GM19468 (cell line): ENCODE measurements at regions not wholly inside any gene's neighbourhood (a gene's known extent, or its start where the extent isn't known, plus 50 kb on each side); places are given as distances from the start of the nearest gene placed in this dataset.

Experiments used
- ATAC-seq: cut with Tn5 transposase; IDR thresholded peaks from one replicate; pipeline ENCODE4 v1.9.1; 2021; ENCODE audit warnings: mild to moderate bottlenecking, moderate library complexity, moderate number of reproducible peaks; ENCODE audit not compliant: unreplicated experiment; ENCODE audit errors: extremely low read depth

- no peak for ATAC-seq
Observed at GRCh38 chr3:66795365-66795764, 202.7 kb upstream of the KBTBD8 start.

- no peak for ATAC-seq
Observed at GRCh38 chr3:66796343-66796742, 201.8 kb upstream of the KBTBD8 start.

GRCh38 chr3:66797889-66798560, 200.1 kb upstream of the KBTBD8 start:
- ATAC-seq = no peak

- no peak for ATAC-seq
Observed at GRCh38 chr3:66800941-66801545, 197.1 kb upstream of the KBTBD8 start.

- no peak for ATAC-seq
Observed at GRCh38 chr3:66803206-66803605, 194.9 kb upstream of the KBTBD8 start.

GRCh38 chr3:66803721-66804695, 194.1 kb upstream of the KBTBD8 start:
- no peak for ATAC-seq

GRCh38 chr3:66808891-66809594, 189.1 kb upstream of the KBTBD8 start:
- ATAC-seq = no peak

- ATAC-seq = no peak
Observed at GRCh38 chr3:66809595-66809958, 188.5 kb upstream of the KBTBD8 start.

GRCh38 chr3:66812136-66812535, 186.0 kb upstream of the KBTBD8 start:
- no peak for ATAC-seq

- ATAC-seq = no peak
Observed at GRCh38 chr3:66812741-66813140, 185.4 kb upstream of the KBTBD8 start.

- peak; percentile 79 for ATAC-seq
Observed at GRCh38 chr3:66816090-66816761, 181.9 kb upstream of the KBTBD8 start.

GRCh38 chr3:66817951-66818557, 180.1 kb upstream of the KBTBD8 start:
- ATAC-seq = no peak

- ATAC-seq = no peak
Observed at GRCh38 chr3:66819993-66820501, 178.1 kb upstream of the KBTBD8 start.

- no peak for ATAC-seq
Observed at GRCh38 chr3:66822186-66823008, 175.7 kb upstream of the KBTBD8 start.

GRCh38 chr3:66823009-66823397, 175.1 kb upstream of the KBTBD8 start:
- ATAC-seq = no peak

GRCh38 chr3:66823532-66823931, 174.6 kb upstream of the KBTBD8 start:
- ATAC-seq = no peak

GRCh38 chr3:66825375-66825774, 172.7 kb upstream of the KBTBD8 start:
- no peak for ATAC-seq

- ATAC-seq = no peak
Observed at GRCh38 chr3:66827726-66828125, 170.4 kb upstream of the KBTBD8 start.
